Tibial nerve (tissue), 4 donors: ENCODE measurements at regions not wholly inside any gene's neighbourhood (a gene's known extent, or its start where the extent isn't known, plus 50 kb on each side); places are given as distances from the start of the nearest gene placed in this dataset.

Experiments used
- CTCF ChIP-seq, 5 experiments: fragments of 200-600 bp in 3 of 5; fragments of 450-650 bp in 2 of 5; sonication (generic) in 3 of 5; IDR thresholded peaks; one replicate each; pipeline ENCODE4 v1.5.1; 2016 to 2019; ENCODE audit warnings: antibody characterized with exemption in 5 of 5, mild to moderate bottlenecking in 3 of 5, moderate library complexity in 2 of 5
- EP300 ChIP-seq, 2 donors: sonication (generic); formaldehyde crosslinking; IDR thresholded peaks; one replicate each; pipeline ENCODE4 v1.6.1; 2017; ENCODE audit warnings: antibody characterized with exemption in 2 of 2, mild to moderate bottlenecking in 1 of 2
- POLR2A ChIP-seq, 2 donors: fragments of 450-650 bp; IDR thresholded peaks; one replicate each; pipeline ENCODE4 v1.6.1; 2017; ENCODE audit warnings: antibody characterized with exemption in 2 of 2, mild to moderate bottlenecking in 2 of 2, moderate library complexity in 2 of 2

- TF ChIP-seq CTCF (IDR thresholded peaks at IDR 0.05), result no peak
- no peak for TF ChIP-seq POLR2A (IDR thresholded peaks at IDR 0.05)
- no peak for TF ChIP-seq EP300 (IDR thresholded peaks at IDR 0.05)
Observed at GRCh38 chr13:81738364-81738763, 1397.4 kb upstream of the SPRY2 start.
